Activated naive CD4-positive, alpha-beta T cell treated with anti-CD3 and anti-CD28 coated beads, Interleukin-2, amount 10 ng/mL, durations not matched to agents 7 days and 5 days (primary cell): ENCODE measurements at regions not wholly inside any gene's neighbourhood (a gene's known extent, or its start where the extent isn't known, plus 50 kb on each side); places are given as distances from the start of the nearest gene placed in this dataset.
"Not testable (repeated sequence)": the region's sequence is repeated elsewhere in the genome, so short reads cannot be mapped to it uniquely, and the experiment has no call there.

Experiments used
- CTCF ChIA-PET: fragments of 350-600 bp; sonication (Branson Sonifier 250); formaldehyde crosslinking; loops from one replicate; lab custom pipeline; 2021; ENCODE audit warnings: antibody characterized with exemption; lab: Charles Lee
- DNase-seq: peaks from one replicate; pipeline ENCODE4 v3.0.0-alpha.2; 2020
- H3K27ac Mint-ChIP-seq: one replicate; pipeline ENCODE4 v1.8.0; 2021; ENCODE audit warnings: mild to moderate bottlenecking, moderate library complexity, mixed read lengths
- H3K27me3 Mint-ChIP-seq: one replicate; pipeline ENCODE4 v1.8.0; 2021; ENCODE audit warnings: mild to moderate bottlenecking, mixed read lengths
- H3K36me3 Mint-ChIP-seq: one replicate; pipeline ENCODE4 v1.8.0; 2021; ENCODE audit warnings: mixed read lengths
- H3K4me1 Mint-ChIP-seq: one replicate; pipeline ENCODE4 v1.8.0; 2021; ENCODE audit warnings: mixed read lengths
- H3K4me3 Mint-ChIP-seq: one replicate; pipeline ENCODE4 v1.8.0; 2021; ENCODE audit warnings: mild to moderate bottlenecking, moderate library complexity, mixed read lengths
- H3K9me3 Mint-ChIP-seq: one replicate; pipeline ENCODE4 v1.8.0; 2021; ENCODE audit warnings: mixed read lengths

DNA sequence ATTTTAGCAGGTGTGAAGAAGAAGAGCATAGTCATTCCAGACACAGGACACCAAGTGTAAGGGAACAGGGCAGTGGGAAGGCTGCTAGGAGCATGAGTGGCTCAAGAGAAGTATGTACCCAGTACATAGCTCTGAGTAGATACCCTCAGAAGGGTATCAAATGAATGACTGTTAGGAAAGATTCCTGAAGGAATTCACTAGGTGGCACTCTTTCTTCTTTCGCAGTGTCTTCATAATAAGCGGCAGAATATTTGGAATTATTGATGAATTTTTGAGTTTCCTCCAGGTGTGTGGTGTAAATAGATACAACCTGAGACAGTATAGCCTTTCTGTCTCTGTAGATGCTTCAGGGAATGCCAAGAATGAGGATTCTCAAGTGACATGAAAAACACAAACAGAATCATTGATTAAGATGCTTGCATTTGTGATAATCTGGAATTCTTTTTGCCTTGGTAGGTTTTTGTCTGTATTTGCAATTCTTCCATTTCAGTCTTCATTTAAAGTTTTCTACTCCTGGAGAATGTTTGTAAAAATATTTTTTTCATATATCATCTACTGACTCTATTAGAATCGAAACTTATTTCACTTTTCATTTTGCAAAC is 264.3 kb upstream of the RIMS1 start:
- DNase-seq = no peak
- Mint-ChIP-seq H3K27ac (no peak overlapping the region), H3K36me3 (no peaks in the 10 kb centered on the region), H3K4me3 (no peak overlapping the region), H3K9me3 (peaks cover 15% of the 10 kb centered on the region), H3K4me1 (no peaks in the 10 kb centered on the region), H3K27me3 (no peaks in the 10 kb centered on the region)
- CTCF ChIA-PET = no interaction called here

DNA sequence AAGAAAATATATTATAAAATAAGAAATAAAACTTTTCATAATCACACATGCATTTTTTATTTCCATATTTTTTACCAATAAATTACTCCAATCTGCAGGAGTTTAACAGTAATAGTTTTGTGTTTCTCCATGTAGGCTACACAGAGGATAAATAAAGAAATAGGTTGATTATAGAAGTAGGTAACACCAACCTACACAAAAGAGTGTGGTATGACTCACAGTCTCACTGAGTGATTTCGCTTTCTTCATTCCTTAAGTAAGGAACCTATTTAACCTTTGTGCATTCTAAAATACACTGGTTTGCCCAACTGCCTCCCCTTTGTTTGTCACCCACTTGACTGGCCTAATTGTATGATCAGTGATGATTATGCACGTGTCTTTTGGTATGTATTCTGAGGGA is 244.2 kb upstream of the RIMS1 start:
- no peak overlapping the region for H3K27ac Mint-ChIP-seq
- H3K4me1 Mint-ChIP-seq = no peaks in the 10 kb centered on the region
- no peak overlapping the region for H3K4me3 Mint-ChIP-seq
- H3K9me3 Mint-ChIP-seq = no peaks in the 10 kb centered on the region
- no peaks in the 10 kb centered on the region for H3K36me3 Mint-ChIP-seq
- H3K27me3 Mint-ChIP-seq = no peaks in the 10 kb centered on the region
- DNase-seq = no peak
- CTCF ChIA-PET = no interaction called here

DNA sequence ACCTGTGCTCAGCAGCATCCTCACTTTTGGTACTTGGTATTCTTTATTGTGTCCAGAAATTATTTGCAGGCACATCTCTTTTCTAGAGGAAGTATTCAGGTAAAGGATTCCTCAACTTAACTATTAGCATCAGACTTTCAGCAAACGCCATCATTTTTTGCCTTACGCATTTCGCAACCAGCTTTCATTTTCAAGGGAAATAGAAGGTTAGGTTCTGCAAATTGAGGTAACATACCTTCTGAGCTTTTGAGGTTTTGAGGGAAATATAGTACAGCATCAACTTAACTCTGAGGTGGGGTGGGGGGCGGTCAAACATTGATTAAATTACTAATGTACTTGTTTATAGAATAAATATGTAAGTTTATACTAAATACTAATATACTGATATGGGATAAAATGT is 243.6 kb upstream of the RIMS1 start:
- DNase-seq = no peak
- no peaks in the 10 kb centered on the region for H3K27me3 Mint-ChIP-seq
- no peaks in the 10 kb centered on the region for H3K36me3 Mint-ChIP-seq
- no peak overlapping the region for H3K27ac Mint-ChIP-seq
- H3K9me3 Mint-ChIP-seq = no peaks in the 10 kb centered on the region
- no peak overlapping the region for H3K4me3 Mint-ChIP-seq
- CTCF ChIA-PET = no interaction called here
- H3K4me1 Mint-ChIP-seq = no peaks in the 10 kb centered on the region

DNA sequence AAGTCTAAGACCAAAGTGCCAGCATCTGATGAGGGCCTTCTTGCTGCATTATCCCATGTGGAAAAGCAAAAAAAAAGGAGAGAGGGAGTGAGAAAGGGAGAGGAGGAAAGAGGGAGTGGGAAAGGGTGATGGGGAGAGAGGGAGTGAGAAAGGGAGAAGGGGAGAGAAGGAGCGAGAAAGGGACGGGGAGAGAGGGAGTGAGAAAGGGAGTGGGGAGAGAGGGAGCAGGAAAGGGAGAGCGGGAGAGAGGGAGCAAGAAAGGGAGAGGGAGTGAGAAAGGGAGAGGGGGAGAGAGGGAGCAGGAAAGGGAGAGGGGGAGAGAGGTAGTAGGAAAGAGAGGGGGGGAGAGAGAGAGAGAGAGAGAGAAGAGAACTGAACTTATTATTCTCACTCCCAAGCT is 241.1 kb upstream of the RIMS1 start:
- no peaks in the 10 kb centered on the region for H3K4me1 Mint-ChIP-seq
- no peak overlapping the region for H3K27ac Mint-ChIP-seq
- H3K4me3 Mint-ChIP-seq = no peak overlapping the region
- CTCF ChIA-PET = no interaction called here
- DNase-seq = no peak
- no peaks in the 10 kb centered on the region for H3K27me3 Mint-ChIP-seq
- H3K36me3 Mint-ChIP-seq = no peaks in the 10 kb centered on the region
- no peaks in the 10 kb centered on the region for H3K9me3 Mint-ChIP-seq

DNA sequence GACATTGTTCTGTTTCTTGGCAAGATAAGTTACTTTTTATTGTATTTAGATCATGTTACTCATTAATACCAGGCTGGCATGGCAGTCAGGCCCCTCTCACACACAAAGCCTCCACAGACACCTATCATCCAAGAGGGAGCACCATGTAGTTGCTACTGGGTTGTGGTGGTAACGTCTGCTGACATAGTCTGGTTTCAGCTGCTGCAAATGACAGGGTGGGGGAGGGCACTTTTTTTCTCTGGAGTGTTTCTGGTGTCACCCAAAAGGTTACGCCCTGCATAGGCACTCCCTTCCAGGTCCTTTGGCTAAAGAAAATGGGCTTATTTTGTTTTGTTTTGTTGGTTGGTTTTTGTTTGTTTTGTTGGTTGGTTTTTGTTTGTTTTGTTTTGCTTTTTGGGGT is 236.4 kb upstream of the RIMS1 start:
- Mint-ChIP-seq H3K4me1 (no peaks in the 10 kb centered on the region), H3K27ac (no peak overlapping the region)
- CTCF ChIA-PET = no interaction called here

DNA sequence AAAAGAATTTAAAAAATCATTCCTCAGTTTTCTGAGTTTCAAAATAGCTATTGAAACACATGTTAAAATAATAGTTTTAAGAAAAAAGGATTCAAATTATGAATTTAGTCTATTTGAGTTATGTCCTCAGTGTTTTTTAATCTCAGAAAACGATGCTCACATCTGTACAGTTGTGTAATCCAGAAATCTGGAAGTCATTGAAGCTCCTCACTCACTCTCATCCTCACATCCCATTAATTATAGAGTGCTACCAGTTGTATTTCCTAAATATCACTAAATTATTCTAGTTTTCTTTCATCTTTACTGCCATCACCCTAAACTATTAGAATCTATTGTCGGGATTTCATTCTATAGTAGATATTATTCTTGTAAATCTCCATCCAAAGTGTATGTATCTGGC is 234.7 kb upstream of the RIMS1 start:
- Mint-ChIP-seq H3K4me3 (no peak overlapping the region), H3K36me3 (no peaks in the 10 kb centered on the region), H3K4me1 (no peaks in the 10 kb centered on the region), H3K27me3 (no peaks in the 10 kb centered on the region), H3K27ac (no peak overlapping the region), H3K9me3 (no peaks in the 10 kb centered on the region)
- CTCF ChIA-PET = no interaction called here
- no peak for DNase-seq

More for the DNA sequence above, 236.4 kb upstream of the RIMS1 start:
- no peak overlapping the region for H3K4me3 Mint-ChIP-seq
- H3K9me3 Mint-ChIP-seq = no peaks in the 10 kb centered on the region
- no peak for DNase-seq
- H3K27me3 Mint-ChIP-seq = no peaks in the 10 kb centered on the region
- no peaks in the 10 kb centered on the region for H3K36me3 Mint-ChIP-seq

DNA sequence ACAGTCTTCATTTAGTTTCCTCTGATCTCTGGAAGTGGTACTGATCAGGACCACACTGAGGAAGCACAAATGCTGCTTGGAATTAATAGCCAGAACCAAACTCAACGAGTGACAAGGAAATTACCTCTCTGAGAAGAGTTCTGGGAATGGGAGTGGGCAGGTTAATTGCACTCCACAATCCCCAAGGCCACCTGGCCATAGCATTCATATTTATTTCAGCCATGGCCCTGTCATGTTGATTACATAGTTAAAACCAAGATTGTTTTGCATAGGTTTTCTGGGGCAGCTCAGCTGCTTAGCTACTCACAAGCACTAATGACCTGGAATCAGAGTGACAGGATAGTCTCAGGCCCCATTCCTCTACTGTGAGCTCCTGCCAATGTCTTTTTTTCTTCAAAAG is 230.2 kb upstream of the RIMS1 start:
- Mint-ChIP-seq H3K27ac (no peak overlapping the region), H3K36me3 (no peaks in the 10 kb centered on the region), H3K4me1 (no peaks in the 10 kb centered on the region), H3K9me3 (no peaks in the 10 kb centered on the region), H3K4me3 (no peak overlapping the region), H3K27me3 (no peaks in the 10 kb centered on the region)
- CTCF ChIA-PET = interaction anchor here (0.6 kb wide), 1 partner anchor 358 kb away, joined by 4 read pairs; no protein-coding TSS in a partner anchor
- DNase-seq = no peak

DNA sequence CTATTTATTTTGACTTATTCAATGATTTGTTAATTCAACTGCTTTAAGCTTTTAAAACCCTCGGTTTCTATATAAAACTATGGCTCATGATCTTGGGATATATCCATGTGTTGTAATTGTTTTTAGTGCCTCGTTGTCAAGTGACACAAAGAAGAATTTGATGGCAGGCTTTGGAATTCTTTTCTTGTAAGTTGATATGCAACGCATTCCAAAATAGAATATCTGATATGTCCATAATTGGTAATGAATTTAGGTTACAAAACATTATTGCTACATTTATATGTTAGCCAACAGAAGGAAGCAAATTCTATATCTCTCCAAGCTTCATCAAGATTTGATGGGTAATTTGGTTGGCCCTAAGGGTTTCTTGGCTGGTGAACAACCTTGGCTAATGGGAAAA is 220.4 kb upstream of the RIMS1 start:
- no peaks in the 10 kb centered on the region for H3K4me1 Mint-ChIP-seq
- H3K36me3 Mint-ChIP-seq = no peaks in the 10 kb centered on the region
- DNase-seq = no peak
- H3K27ac Mint-ChIP-seq = no peak overlapping the region
- no peaks in the 10 kb centered on the region for H3K27me3 Mint-ChIP-seq
- CTCF ChIA-PET = no interaction called here
- no peaks in the 10 kb centered on the region for H3K9me3 Mint-ChIP-seq
- no peak overlapping the region for H3K4me3 Mint-ChIP-seq

DNA sequence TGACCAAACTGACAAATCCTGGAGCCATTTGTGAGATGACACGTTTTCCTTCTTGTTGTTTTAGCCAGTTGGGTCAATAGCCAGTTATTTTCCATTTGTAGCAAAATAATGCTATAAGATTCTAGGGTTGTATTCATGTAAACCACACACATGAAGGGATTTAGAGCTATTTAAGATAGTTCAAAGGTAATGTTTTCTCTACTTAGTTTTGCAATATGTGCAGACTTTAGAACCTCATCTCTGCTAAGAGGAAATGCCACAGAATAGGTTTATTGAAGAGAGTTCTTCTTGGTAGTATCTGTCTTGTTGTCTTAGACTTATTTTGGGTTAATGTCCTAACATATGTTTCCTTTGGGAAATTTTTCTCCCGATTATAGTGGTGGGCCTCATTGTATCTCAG is 213.5 kb upstream of the RIMS1 start:
- H3K27me3 Mint-ChIP-seq = no peaks in the 10 kb centered on the region
- CTCF ChIA-PET = no interaction called here
- H3K36me3 Mint-ChIP-seq = no peaks in the 10 kb centered on the region
- DNase-seq = no peak
- H3K4me1 Mint-ChIP-seq = no peaks in the 10 kb centered on the region
- H3K9me3 Mint-ChIP-seq = no peaks in the 10 kb centered on the region
- H3K27ac Mint-ChIP-seq = no peak overlapping the region
- no peak overlapping the region for H3K4me3 Mint-ChIP-seq

DNA sequence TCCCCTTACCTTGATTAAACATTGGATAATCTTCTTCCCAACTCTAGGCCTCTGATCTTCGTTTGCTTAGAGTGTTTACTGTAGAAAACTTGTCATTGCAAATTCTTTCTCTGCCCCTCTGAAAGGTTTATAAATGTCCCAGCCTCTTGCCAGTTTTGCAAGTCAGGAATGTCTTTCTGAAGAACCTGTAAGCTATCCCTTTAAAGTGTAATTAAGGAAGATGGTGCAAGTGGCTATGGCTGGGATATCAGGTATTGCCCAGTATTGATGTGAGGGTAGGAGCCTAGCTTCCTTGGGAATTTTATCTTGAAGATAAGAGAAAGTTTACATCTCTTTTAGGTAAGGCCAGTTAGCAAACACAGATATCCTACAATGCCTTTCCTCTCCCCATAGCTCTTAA is 211.0 kb upstream of the RIMS1 start:
- Mint-ChIP-seq H3K4me3 (no peak overlapping the region), H3K36me3 (no peaks in the 10 kb centered on the region), H3K27ac (no peak overlapping the region), H3K27me3 (no peaks in the 10 kb centered on the region), H3K9me3 (no peaks in the 10 kb centered on the region), H3K4me1 (no peaks in the 10 kb centered on the region)
- no peak for DNase-seq
- CTCF ChIA-PET = no interaction called here

DNA sequence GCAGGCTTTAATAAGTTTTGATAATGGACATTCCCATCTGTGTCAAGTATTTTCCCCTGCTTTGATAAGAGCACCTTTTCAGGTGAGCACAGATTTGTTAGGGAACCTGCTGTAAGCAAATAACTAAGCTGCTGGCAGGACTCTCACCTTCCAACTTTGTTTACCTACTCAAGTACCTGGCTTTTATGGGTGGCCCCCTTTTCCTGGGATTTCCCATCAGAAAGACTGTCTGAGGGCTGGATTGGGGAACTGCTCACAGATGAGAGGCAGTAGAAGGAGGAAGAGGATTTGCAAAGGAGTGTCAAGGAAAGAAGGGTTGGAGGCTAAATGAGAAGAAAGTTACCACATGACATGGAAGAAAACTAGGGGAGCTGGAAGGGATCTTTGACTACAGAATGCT is 210.1 kb upstream of the RIMS1 start:
- H3K4me3 Mint-ChIP-seq = no peak overlapping the region
- DNase-seq = no peak

DNA sequence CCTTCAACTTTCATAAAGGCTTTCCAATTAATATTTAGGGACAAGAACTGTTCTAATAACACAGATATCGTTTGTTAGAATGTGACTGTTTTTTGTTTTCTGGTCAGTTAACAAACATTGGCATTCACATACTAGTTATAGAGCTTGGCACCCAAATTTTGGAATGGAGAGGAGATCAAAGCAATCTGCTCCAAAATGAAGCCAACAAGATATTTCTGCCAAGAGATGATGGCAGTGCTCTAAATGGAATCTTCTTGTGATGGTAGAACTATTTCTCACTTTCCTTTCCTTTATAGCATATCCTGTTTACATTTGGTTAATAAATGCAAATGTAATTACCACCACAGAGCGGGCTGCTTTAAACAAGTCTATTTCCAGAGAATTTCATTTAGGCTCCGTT is 208.3 kb upstream of the RIMS1 start:
- H3K4me1 Mint-ChIP-seq = no peaks in the 10 kb centered on the region
- CTCF ChIA-PET = no interaction called here
- no peak for DNase-seq
- H3K36me3 Mint-ChIP-seq = no peaks in the 10 kb centered on the region
- no peaks in the 10 kb centered on the region for H3K27me3 Mint-ChIP-seq
- H3K27ac Mint-ChIP-seq = no peak overlapping the region
- no peak overlapping the region for H3K4me3 Mint-ChIP-seq
- no peaks in the 10 kb centered on the region for H3K9me3 Mint-ChIP-seq

More for the DNA sequence above, 210.1 kb upstream of the RIMS1 start:
- H3K4me1 Mint-ChIP-seq = no peaks in the 10 kb centered on the region
- CTCF ChIA-PET = no interaction called here
- no peak overlapping the region for H3K27ac Mint-ChIP-seq
- no peaks in the 10 kb centered on the region for H3K9me3 Mint-ChIP-seq
- H3K27me3 Mint-ChIP-seq = no peaks in the 10 kb centered on the region
- H3K36me3 Mint-ChIP-seq = no peaks in the 10 kb centered on the region

DNA sequence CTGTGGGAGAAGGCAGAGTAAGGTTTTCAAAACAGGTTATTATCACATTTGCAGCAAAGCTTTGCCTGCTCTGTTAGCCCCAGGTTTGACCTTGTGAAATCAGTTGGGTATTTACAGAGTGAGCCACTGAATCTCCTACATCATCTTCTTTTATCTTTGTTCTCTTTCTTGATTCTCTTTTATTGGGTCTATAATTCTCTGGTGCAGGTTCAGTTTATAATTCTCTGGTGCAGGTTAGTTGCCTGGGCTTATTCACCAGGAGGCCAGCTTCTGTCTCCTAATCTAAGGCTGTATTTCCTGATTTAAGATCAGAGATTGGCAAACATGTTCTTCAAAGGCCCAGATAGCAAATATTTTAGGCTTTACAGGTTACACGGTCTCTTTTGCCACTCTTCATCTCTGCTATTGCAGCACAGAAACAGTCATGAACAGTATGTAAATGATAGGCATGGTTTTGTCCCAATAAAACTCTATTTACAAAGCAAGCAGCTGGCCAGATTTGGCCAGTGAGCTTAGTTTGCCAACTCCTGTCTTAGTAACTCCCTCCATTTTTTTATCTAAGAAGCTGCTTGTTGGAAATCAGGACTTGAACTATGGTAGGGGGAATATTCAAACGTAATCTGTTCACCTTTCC is 205.0 kb upstream of the RIMS1 start:
- no peaks in the 10 kb centered on the region for H3K4me1 Mint-ChIP-seq
- no peaks in the 10 kb centered on the region for H3K27me3 Mint-ChIP-seq
- no peaks in the 10 kb centered on the region for H3K36me3 Mint-ChIP-seq
- no peak overlapping the region for H3K4me3 Mint-ChIP-seq
- H3K27ac Mint-ChIP-seq = no peak overlapping the region
- no peaks in the 10 kb centered on the region for H3K9me3 Mint-ChIP-seq
- CTCF ChIA-PET = no interaction called here
- DNase-seq = no peak

DNA sequence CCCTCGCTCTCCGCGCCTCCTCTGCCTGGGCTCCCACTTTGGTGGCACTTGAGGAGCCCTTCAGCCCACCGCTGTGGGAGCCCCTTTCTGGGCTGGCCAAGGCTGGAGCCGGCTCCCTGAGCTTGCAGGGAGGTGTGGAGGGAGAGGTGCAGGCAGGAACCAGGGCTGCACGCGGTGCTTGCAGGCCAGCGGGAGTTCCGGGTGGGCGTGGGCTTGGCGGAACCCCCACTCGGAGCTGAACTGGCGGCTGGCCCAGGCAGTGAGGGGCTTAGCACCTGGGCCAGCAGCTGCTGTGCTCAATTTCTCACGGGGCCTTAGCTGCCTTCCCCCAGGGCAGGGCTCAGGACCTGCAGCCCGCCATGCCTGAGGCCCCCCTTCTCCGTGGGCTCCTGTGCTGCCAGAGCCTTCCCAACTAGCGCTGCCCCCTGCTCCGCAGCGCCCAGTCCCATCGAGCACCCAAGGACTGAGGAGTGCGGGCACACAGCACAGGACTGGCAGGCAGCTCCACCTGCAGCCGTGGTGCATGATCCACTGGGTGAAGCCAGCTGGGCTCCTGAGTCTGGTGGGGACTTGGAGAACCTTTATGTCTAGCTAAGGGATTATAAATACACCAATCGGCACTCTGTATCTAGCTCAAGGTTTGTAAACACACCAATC is 200.2 kb upstream of the RIMS1 start:
- H3K4me3 Mint-ChIP-seq, H3K27ac Mint-ChIP-seq, H3K4me1 Mint-ChIP-seq, H3K9me3 Mint-ChIP-seq, DNase-seq, CTCF ChIA-PET, H3K36me3 Mint-ChIP-seq, H3K27me3 Mint-ChIP-seq: not testable (repeated sequence)

DNA sequence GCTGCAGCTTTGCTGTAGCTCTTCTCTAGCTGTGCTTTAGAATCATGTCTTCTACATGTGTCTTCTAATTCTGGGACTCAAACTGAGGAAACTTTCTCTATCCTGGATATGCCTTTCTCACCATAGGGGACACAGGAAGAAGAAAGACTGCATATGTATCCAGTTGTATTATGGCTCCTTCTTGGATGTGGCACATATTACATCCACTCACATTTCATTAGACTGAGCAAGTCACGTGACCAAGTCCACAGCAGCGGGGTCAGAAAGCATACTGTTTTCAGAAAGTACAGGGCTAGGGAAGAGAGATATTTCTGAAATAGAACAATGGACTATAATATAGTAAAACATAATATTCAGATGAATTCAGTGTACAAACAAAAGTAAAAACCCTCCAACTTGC is 187.6 kb upstream of the RIMS1 start:
- no peak for DNase-seq
- H3K9me3 Mint-ChIP-seq = no peaks in the 10 kb centered on the region
- no peak overlapping the region for H3K27ac Mint-ChIP-seq
- no peaks in the 10 kb centered on the region for H3K36me3 Mint-ChIP-seq
- H3K4me3 Mint-ChIP-seq = no peak overlapping the region
- CTCF ChIA-PET = no interaction called here
- no peaks in the 10 kb centered on the region for H3K4me1 Mint-ChIP-seq
- H3K27me3 Mint-ChIP-seq = no peaks in the 10 kb centered on the region
